ENCODE measurements at regions not wholly inside any gene's neighbourhood (a gene's known extent, or its start where the extent isn't known, plus 50 kb on each side); places are given as distances from the start of the nearest gene placed in this dataset.
A peak's percentile ranks its signal among the peaks of the same experiment; 100 is the strongest.

DNA sequence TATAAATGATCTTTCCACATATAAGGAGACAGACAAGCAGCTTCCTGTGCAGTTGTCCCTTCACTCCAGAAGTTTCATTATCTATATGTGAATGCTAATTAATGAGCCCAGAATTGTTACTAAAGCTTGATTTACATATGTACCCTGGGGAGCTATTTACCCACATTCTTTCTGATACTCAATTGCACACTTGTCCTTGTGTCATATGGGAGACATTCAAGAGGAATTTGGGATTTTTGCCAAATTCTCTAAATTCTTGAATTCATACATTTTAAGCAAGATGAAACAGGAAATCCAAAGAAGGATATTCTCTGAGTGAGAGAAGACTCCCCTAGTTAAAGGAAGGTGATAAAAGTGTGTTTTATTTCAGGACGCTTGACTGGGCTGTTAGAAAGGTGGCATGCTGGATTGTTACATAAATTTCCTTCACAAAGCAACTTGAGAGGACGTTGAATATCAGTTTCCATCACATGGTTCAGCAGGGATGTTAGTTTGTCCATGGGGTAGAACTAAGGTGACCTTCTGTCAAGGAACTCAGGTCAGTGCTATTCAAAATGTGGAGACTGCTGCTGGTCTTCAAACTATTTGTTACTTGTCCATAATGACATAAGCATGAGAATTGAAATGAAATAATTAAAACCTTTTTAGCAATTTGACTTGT, 368.2 kb downstream of the IRS1 start:
- DNase-seq = no peak

GRCh38 chr2:226429476-226429875, 370.1 kb downstream of the IRS1 start:
- no peak for DNase-seq

GRCh38 chr2:226427538-226428307, 371.9 kb downstream of the IRS1 start:
- no peak for DNase-seq

- no peak for DNase-seq
Measured at GRCh38 chr2:226426292-226426736, 373.3 kb downstream of the IRS1 start.

DNA sequence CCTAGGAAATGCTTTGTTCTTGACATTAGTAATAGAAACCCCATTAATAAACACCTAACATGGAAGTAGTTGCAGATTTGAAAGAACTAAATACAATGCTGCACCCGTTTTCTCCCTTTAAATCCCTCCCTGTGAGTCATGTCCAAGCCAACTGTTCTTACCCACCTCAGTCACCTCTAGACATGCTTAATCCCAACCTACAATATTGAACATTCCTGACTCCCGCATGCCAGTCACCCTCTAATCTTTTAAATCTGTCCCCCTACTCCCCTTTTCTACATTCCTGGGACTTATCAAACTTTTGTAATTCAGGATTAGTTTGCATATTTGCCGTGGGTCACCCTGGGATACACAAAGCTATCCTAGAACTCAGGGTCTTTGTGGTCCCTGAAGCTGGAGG, 374.6 kb downstream of the IRS1 start:
- no peak for DNase-seq

DNA sequence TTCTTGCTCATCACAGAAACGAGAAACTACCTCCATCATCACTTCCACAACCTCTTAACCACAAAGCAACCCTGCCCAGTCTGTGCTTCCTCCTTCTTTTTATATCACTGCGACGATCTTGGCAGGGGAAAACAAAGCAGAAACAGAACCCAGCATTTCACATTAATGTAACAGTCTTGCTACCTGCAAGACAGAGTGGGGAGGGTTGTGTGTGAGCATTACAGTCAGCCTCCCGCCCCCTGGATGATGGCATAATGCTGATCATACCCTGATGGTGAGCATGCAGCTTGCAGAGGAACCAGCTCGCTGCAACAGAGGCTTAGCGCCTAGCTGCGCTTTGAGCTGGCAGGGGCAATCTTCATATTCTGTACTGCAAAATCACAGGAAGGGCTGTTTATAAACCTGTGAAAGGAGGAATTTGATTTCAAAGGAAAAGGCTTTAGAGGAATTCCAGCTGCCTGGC, 376.1 kb downstream of the IRS1 start:
- DNase-seq = no peak

DNA sequence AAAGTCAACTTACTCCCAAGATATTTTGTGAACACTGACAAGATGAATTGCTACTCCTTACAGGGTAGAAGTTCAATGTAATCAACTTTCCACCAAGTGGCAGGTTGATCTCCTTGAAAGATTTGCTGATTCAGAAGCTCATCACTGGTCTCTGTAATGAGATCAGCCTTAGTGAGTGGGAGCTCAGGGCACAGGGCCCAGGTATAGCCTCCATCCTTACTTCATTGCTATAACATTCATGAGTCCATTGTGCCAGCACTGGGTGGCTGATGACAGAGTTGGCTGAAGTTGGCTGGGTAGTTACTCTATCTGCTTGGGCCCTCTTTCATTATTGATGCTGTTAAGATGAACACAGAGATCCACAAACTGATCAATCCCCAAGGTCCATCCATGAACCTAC, 379.0 kb downstream of the IRS1 start:
- DNase-seq = no peak

DNA sequence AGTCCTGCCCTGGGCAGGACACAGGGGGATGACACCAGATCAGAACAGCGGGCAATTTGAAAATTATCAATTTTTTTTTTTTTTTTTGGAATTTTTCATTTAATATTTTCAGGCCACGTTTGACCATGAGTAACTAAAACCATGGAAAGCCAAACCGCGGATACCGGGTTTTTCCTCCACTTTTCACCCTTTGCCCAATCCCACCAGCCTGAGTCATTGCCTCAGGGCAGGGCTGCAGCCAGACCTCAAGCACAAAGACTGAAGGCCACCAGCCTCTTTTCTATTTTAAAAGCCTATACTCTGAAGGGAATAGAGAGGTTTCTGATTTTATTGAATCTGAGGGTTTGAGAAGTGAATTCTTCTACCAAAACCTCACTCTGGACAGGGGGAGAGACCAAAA, 381.1 kb downstream of the IRS1 start:
- DNase-seq = no peak

DNA sequence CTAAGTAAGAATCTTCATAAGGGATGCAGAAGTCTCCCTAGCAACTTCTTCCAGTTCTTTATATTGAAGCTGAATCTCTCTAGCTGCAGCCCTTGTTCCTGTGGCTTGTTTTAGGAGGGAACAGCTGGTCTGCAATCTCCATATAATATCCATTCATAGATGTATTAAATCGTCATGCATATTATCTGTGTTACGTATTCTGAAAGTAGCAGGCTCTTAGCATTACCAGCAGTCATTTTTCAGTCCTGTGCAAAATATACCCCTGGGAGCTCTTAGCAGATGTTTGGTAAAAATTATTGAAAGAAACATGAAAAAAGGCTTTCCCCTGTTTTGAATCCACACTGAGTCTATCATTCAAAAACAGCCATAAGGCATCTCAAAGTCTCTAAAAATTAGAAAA, 385.3 kb downstream of the IRS1 start:
- DNase-seq = peak; percentile 78

DNA sequence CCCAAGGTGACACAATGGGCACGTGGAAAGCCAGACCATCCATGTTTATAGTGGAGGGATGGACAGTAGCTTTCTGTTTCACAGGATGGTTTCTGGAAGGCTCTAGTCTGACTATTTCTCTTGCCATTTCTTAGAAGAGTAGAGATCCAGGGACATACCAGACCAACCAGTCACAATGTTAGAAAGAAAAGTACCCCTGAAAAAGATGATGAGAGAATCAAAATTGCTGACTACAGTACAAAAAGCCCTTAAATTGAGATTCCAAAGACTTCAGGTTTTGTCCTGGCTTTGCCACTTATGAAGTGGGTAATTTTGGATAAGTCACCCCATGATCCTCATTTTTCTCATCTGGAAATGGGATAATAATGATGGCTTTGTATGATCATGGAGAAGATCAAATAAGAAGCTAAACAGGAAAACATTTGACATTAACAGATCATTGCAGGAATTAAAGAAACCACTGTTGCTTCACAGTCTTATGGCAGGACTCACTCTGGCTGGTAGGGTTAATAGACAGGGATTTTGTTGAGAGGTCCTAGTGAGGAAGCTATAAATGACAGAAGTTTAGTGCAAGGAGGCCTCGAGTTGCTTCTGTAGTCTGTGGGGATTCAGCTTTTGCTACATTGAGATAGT, 386.0 kb downstream of the IRS1 start:
- DNase-seq = no peak

- no peak for DNase-seq
Measured at GRCh38 chr2:226411727-226412360, 387.8 kb downstream of the IRS1 start.

DNA sequence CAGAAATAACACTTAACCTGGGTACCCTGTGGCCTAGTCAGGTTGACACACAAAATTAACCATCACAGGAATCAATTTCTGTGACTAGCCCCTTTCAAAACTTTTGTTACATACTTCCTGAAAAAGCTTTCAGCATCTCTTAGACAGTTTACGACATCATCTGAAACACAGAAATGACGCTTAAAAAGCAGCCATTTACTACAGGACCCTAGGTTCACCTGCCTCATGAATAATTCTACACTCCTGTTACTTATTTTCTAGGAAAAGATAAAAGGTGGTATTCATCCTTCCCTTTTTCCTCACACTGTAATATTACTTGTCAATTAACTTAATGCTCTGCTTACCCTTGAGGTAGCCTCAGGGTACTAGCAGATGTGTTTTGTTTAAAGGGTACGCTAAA, 388.4 kb downstream of the IRS1 start:
- DNase-seq = no peak

- no peak for DNase-seq
Measured at GRCh38 chr2:226410247-226410835, 389.3 kb downstream of the IRS1 start.

DNA sequence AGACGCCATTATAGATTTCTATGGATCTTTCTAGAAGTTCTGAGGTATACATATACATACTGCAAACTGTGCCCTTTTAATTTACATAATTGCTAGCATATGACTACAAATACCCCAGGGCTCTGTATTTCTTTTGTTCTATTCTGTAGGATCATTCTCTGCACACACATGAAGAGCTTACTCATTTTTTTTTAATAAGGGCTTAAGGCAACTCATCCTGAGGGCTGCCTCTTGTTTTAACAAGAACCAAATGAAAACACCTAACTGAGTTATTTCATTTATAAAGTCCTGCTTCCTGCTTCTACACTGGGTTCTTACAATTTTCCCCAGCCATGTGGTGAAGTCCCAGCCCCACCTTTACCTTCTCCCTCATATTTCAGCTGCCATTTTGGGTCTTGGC, 390.5 kb downstream of the IRS1 start:
- DNase-seq = no peak

GRCh38 chr2:226408141-226408540, 391.5 kb downstream of the IRS1 start:
- no peak for DNase-seq

DNA sequence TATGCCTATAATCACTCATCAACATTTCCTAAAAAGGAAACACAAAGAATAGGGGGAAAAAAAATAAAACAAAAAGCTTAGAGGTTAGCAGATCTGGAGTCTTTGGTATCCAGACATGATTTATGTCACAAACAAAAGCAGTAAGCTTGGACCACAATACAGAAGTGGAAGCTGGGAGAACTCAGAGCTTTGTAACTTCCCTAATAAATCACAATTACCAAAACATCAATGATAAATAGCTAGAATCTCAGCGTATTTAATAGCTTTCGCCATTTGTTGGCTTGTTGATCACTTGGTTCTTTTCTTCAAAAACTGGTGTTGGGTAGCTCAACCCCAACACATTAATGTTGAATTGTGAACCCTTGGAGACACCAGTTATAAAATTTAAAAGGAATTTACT, 392.5 kb downstream of the IRS1 start:
- no peak for DNase-seq

DNA sequence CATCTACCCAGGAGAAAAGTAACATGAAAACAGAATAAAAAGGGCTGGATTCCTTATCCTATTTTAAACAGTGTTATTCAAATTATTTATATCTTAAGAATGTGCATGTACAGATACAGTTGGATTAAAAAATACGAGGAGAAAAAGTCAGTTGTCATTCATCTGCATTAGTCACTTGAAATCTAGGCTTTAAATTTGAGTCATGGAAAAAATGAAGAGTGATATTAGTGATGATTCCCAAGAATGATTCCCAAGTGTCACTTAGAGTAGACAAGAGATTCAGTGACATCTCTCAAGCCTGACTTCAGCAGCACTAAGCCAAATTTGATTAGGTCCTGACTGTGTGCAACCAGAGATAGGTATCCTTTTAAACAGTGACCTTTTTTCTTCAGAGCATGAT, 394.2 kb downstream of the IRS1 start:
- no peak for DNase-seq

GRCh38 chr2:226403369-226403768, 396.3 kb downstream of the IRS1 start:
- no peak for DNase-seq

GRCh38 chr2:226399006-226399405, 400.6 kb downstream of the IRS1 start:
- DNase-seq = no peak

DNA sequence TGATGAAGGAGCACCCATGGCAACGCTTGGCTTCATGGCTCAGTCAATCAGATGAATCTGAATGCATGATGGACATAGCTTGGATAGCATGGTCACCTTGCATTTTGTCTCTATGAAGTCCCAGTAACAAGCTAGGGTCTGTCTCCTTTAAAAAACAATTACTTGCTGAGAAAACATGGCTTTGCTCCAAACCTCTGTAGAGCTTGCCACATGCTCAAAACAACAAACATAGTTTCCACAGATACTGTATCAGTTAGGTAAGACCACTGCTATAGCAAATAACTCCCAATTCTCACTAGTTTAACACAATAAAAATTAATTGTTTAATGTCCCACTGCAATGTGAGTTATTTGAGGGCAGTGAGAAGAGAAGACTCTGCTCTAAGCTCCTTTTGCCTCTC, 401.0 kb downstream of the IRS1 start:
- DNase-seq = no peak

GRCh38 chr2:226396541-226396940, 403.1 kb downstream of the IRS1 start:
- DNase-seq = no peak

DNA sequence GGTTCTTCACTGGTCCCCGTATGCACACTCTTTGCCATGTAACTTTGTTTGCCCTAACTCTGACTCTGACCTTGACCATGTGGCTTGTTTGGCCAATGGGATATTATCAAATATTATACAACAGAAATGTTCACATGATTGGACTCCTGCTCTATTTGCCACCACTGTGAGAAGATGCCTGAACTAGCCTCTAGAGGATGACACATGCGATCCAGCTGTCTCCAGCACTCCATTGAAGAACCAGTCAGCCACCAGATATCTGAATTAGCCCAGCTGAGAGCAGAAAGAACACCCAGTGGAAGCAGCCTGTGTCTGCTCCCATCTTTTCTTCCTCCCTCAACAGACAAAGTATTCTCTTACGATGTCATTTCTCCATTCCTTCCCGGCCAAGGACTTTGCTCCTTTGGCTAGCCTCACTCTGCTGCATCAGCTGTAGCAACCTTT, 412.1 kb downstream of the IRS1 start:
- no peak for DNase-seq

Data from muscle of arm (tissue), 1 donor.